ENCODE measurements at regions not wholly inside any gene's neighbourhood (a gene's known extent, or its start where the extent isn't known, plus 50 kb on each side); places are given as distances from the start of the nearest gene placed in this dataset.

- Histone ChIP-seq H4K20me1 (ENCODE audit: control insufficient read depth, extremely low read depth, insufficient read depth, low read length) (no peaks in the 10 kb centered on the region), H3K4me2 (ENCODE audit: extremely low read depth, insufficient read depth, low read length) (no peak overlapping the region), H3K4me1 (ENCODE audit: control insufficient read depth, extremely low read depth, insufficient read depth, low read length) (no peaks in the 10 kb centered on the region), H3K27me3 (ENCODE audit: control insufficient read depth, insufficient read depth, low read length) (no peaks in the 10 kb centered on the region), H3K9ac (ENCODE audit: insufficient read depth, low read length) (no peak overlapping the region), H3K36me3 (ENCODE audit: control insufficient read depth, insufficient read depth, low read length) (no peaks in the 10 kb centered on the region), H3K4me3 (replicated peaks in 1 of 4; ENCODE audit: control extremely low read depth in 1 of 4, insufficient read depth in 1 of 4, low read depth in 3 of 4, low read length in 4 of 4) (no peak overlapping the region), H2AFZ (ENCODE audit: low read length) (no peak overlapping the region), H3K27ac (ENCODE audit: insufficient read depth, low read length) (no peak overlapping the region), H3K79me2 (ENCODE audit: control insufficient read depth, insufficient read depth, low read length) (no peaks in the 10 kb centered on the region), H3K9me3 (ENCODE audit: control insufficient read depth, insufficient read depth, low read depth, low read length) (no peaks in the 10 kb centered on the region)
- peak in 1 of 2 donors; percentile 70 for DNase-seq (ENCODE audit: low read depth in 2 of 2)
- TF ChIP-seq EZH2 (IDR thresholded peaks at IDR 0.05; ENCODE audit: low read length, missing control alignments) (no peak), CTCF (conservative IDR thresholded peaks at IDR 0.05 in 1 of 2, IDR thresholded peaks at IDR 0.05 in 1 of 2; ENCODE audit: low read depth in 1 of 2, low read length in 2 of 2) (no peak)
Measured at GRCh38 chr5:174448662-174449061, 275.7 kb upstream of the MSX2 start.

- Histone ChIP-seq H3K4me2 (ENCODE audit: extremely low read depth, insufficient read depth, low read length) (no peak overlapping the region), H3K79me2 (ENCODE audit: control insufficient read depth, insufficient read depth, low read length) (no peaks in the 10 kb centered on the region), H4K20me1 (ENCODE audit: control insufficient read depth, extremely low read depth, insufficient read depth, low read length) (no peaks in the 10 kb centered on the region), H3K27me3 (ENCODE audit: control insufficient read depth, insufficient read depth, low read length) (no peaks in the 10 kb centered on the region), H2AFZ (ENCODE audit: low read length) (no peak overlapping the region), H3K9ac (ENCODE audit: insufficient read depth, low read length) (no peak overlapping the region), H3K4me1 (ENCODE audit: control insufficient read depth, extremely low read depth, insufficient read depth, low read length) (no peaks in the 10 kb centered on the region), H3K36me3 (ENCODE audit: control insufficient read depth, insufficient read depth, low read length) (no peaks in the 10 kb centered on the region), H3K4me3 (replicated peaks in 1 of 4; ENCODE audit: control extremely low read depth in 1 of 4, insufficient read depth in 1 of 4, low read depth in 3 of 4, low read length in 4 of 4) (no peak overlapping the region), H3K27ac (ENCODE audit: insufficient read depth, low read length) (no peak overlapping the region), H3K9me3 (ENCODE audit: control insufficient read depth, insufficient read depth, low read depth, low read length) (no peaks in the 10 kb centered on the region)
- TF ChIP-seq CTCF (conservative IDR thresholded peaks at IDR 0.05 in 1 of 2, IDR thresholded peaks at IDR 0.05 in 1 of 2; ENCODE audit: low read depth in 1 of 2, low read length in 2 of 2) (no peak), EZH2 (IDR thresholded peaks at IDR 0.05; ENCODE audit: low read length, missing control alignments) (no peak)
- no peak for DNase-seq (ENCODE audit: low read depth in 2 of 2)
Measured at GRCh38 chr5:174453690-174454089, 270.7 kb upstream of the MSX2 start.

- H3K27me3 ChIP-seq (ENCODE audit: control insufficient read depth, insufficient read depth, low read length), result no peaks in the 10 kb centered on the region
- H3K4me2 ChIP-seq (ENCODE audit: extremely low read depth, insufficient read depth, low read length), result no peak overlapping the region
- H3K27ac ChIP-seq (ENCODE audit: insufficient read depth, low read length), result no peak overlapping the region
- H4K20me1 ChIP-seq (ENCODE audit: control insufficient read depth, extremely low read depth, insufficient read depth, low read length), result no peaks in the 10 kb centered on the region
- H3K4me3 ChIP-seq (replicated peaks in 1 of 4; ENCODE audit: control extremely low read depth in 1 of 4, insufficient read depth in 1 of 4, low read depth in 3 of 4, low read length in 4 of 4), result no peak overlapping the region
- no peaks in the 10 kb centered on the region for H3K9me3 ChIP-seq (ENCODE audit: control insufficient read depth, insufficient read depth, low read depth, low read length)
- TF ChIP-seq CTCF (conservative IDR thresholded peaks at IDR 0.05 in 1 of 2, IDR thresholded peaks at IDR 0.05 in 1 of 2; ENCODE audit: low read depth in 1 of 2, low read length in 2 of 2), result no peak
- TF ChIP-seq EZH2 (IDR thresholded peaks at IDR 0.05; ENCODE audit: low read length, missing control alignments), result no peak
- no peak overlapping the region for H2AFZ ChIP-seq (ENCODE audit: low read length)
- no peak overlapping the region for H3K9ac ChIP-seq (ENCODE audit: insufficient read depth, low read length)
- no peak for DNase-seq (ENCODE audit: low read depth in 2 of 2)
- H3K4me1 ChIP-seq (ENCODE audit: control insufficient read depth, extremely low read depth, insufficient read depth, low read length), result no peaks in the 10 kb centered on the region
- H3K79me2 ChIP-seq (ENCODE audit: control insufficient read depth, insufficient read depth, low read length), result no peaks in the 10 kb centered on the region
- H3K36me3 ChIP-seq (ENCODE audit: control insufficient read depth, insufficient read depth, low read length), result no peaks in the 10 kb centered on the region
Measured at GRCh38 chr5:174454464-174454863, 269.9 kb upstream of the MSX2 start.
